ENCODE measurements at regions not wholly inside any gene's neighbourhood (a gene's known extent, or its start where the extent isn't known, plus 50 kb on each side); places are given as distances from the start of the nearest gene placed in this dataset.
"Not testable (repeated sequence)": the region's sequence is repeated elsewhere in the genome, so short reads cannot be mapped to it uniquely, and the experiment has no call there.

- no peak overlapping the region for H2AFZ ChIP-seq (ENCODE audit: low read depth, low read length)
- no peaks in the 10 kb centered on the region for H3K27me3 ChIP-seq (ENCODE audit: insufficient read depth, low read length)
- H3K36me3 ChIP-seq (ENCODE audit: insufficient read depth, low read length) = no peaks in the 10 kb centered on the region
- no peak overlapping the region for H3K4me3 ChIP-seq (ENCODE audit: low read length)
- no peaks in the 10 kb centered on the region for H3K9me3 ChIP-seq (ENCODE audit: low read length)
- no peaks in the 10 kb centered on the region for H3K4me1 ChIP-seq (ENCODE audit: insufficient read depth, low read length)
Measured at GRCh38 chr1:168470901-168471431, 72.8 kb downstream of the XCL2 start.

- H3K36me3 ChIP-seq (ENCODE audit: insufficient read depth, low read length) = no peaks in the 10 kb centered on the region
- no peak overlapping the region for H3K4me3 ChIP-seq (ENCODE audit: low read length)
- no peaks in the 10 kb centered on the region for H3K9me3 ChIP-seq (ENCODE audit: low read length)
- no peaks in the 10 kb centered on the region for H3K27me3 ChIP-seq (ENCODE audit: insufficient read depth, low read length)
- H3K4me1 ChIP-seq (ENCODE audit: insufficient read depth, low read length) = no peaks in the 10 kb centered on the region
- H2AFZ ChIP-seq (ENCODE audit: low read depth, low read length) = no peak overlapping the region
Measured at GRCh38 chr1:168469690-168470089, 74.1 kb downstream of the XCL2 start.

GRCh38 chr1:168468822-168469221 is 75.0 kb downstream of the XCL2 start:
- Histone ChIP-seq H3K27me3 (ENCODE audit: insufficient read depth, low read length) (no peaks in the 10 kb centered on the region), H3K4me3 (ENCODE audit: low read length) (no peak overlapping the region), H3K36me3 (ENCODE audit: insufficient read depth, low read length) (no peaks in the 10 kb centered on the region), H3K4me1 (ENCODE audit: insufficient read depth, low read length) (no peaks in the 10 kb centered on the region), H2AFZ (ENCODE audit: low read depth, low read length) (no peak overlapping the region), H3K9me3 (ENCODE audit: low read length) (no peaks in the 10 kb centered on the region)

- Histone ChIP-seq H3K4me3 (ENCODE audit: low read length) (no peak overlapping the region), H3K36me3 (ENCODE audit: insufficient read depth, low read length) (no peaks in the 10 kb centered on the region), H2AFZ (ENCODE audit: low read depth, low read length) (no peak overlapping the region), H3K4me1 (ENCODE audit: insufficient read depth, low read length) (no peaks in the 10 kb centered on the region), H3K27me3 (ENCODE audit: insufficient read depth, low read length) (no peaks in the 10 kb centered on the region), H3K9me3 (ENCODE audit: low read length) (no peaks in the 10 kb centered on the region)
Measured at GRCh38 chr1:168468042-168468809, 75.6 kb downstream of the XCL2 start.

- Histone ChIP-seq H3K4me3 (ENCODE audit: low read length) (no peak overlapping the region), H3K36me3 (ENCODE audit: insufficient read depth, low read length) (no peaks in the 10 kb centered on the region), H3K4me1 (ENCODE audit: insufficient read depth, low read length) (no peaks in the 10 kb centered on the region), H3K9me3 (ENCODE audit: low read length) (no peaks in the 10 kb centered on the region), H2AFZ (ENCODE audit: low read depth, low read length) (no peak overlapping the region), H3K27me3 (ENCODE audit: insufficient read depth, low read length) (no peaks in the 10 kb centered on the region)
Measured at GRCh38 chr1:168467452-168467851, 76.3 kb downstream of the XCL2 start.

- Histone ChIP-seq H2AFZ (ENCODE audit: low read depth, low read length) (no peak overlapping the region), H3K9me3 (ENCODE audit: low read length) (no peaks in the 10 kb centered on the region), H3K4me3 (ENCODE audit: low read length) (no peak overlapping the region), H3K27me3 (ENCODE audit: insufficient read depth, low read length) (no peaks in the 10 kb centered on the region), H3K4me1 (ENCODE audit: insufficient read depth, low read length) (no peaks in the 10 kb centered on the region), H3K36me3 (ENCODE audit: insufficient read depth, low read length) (no peaks in the 10 kb centered on the region)
Measured at GRCh38 chr1:168466714-168467131, 77.1 kb downstream of the XCL2 start.

GRCh38 chr1:168466092-168466713 is 77.6 kb downstream of the XCL2 start:
- Histone ChIP-seq H3K36me3 (ENCODE audit: insufficient read depth, low read length) (no peaks in the 10 kb centered on the region), H3K27me3 (ENCODE audit: insufficient read depth, low read length) (no peaks in the 10 kb centered on the region), H2AFZ (ENCODE audit: low read depth, low read length) (no peak overlapping the region), H3K4me1 (ENCODE audit: insufficient read depth, low read length) (no peaks in the 10 kb centered on the region), H3K4me3 (ENCODE audit: low read length) (no peak overlapping the region), H3K9me3 (ENCODE audit: low read length) (no peaks in the 10 kb centered on the region)

- H3K9me3 ChIP-seq (ENCODE audit: low read length); H2AFZ ChIP-seq (ENCODE audit: low read depth, low read length); H3K27me3 ChIP-seq (ENCODE audit: insufficient read depth, low read length); H3K4me3 ChIP-seq (ENCODE audit: low read length); H3K4me1 ChIP-seq (ENCODE audit: insufficient read depth, low read length); H3K36me3 ChIP-seq (ENCODE audit: insufficient read depth, low read length): not testable (repeated sequence)
Measured at GRCh38 chr1:168461108-168461507, 82.7 kb downstream of the XCL2 start.

- not testable (repeated sequence) for H3K4me1 ChIP-seq (ENCODE audit: insufficient read depth, low read length); H2AFZ ChIP-seq (ENCODE audit: low read depth, low read length); H3K9me3 ChIP-seq (ENCODE audit: low read length); H3K4me3 ChIP-seq (ENCODE audit: low read length); H3K36me3 ChIP-seq (ENCODE audit: insufficient read depth, low read length); H3K27me3 ChIP-seq (ENCODE audit: insufficient read depth, low read length)
Measured at GRCh38 chr1:168457296-168457695, 86.5 kb downstream of the XCL2 start.

- H3K4me1 ChIP-seq (ENCODE audit: insufficient read depth, low read length) = no peaks in the 10 kb centered on the region
- no peaks in the 10 kb centered on the region for H3K36me3 ChIP-seq (ENCODE audit: insufficient read depth, low read length)
- no peaks in the 10 kb centered on the region for H3K9me3 ChIP-seq (ENCODE audit: low read length)
- H3K27me3 ChIP-seq (ENCODE audit: insufficient read depth, low read length) = no peaks in the 10 kb centered on the region
- no peak overlapping the region for H3K4me3 ChIP-seq (ENCODE audit: low read length)
- H2AFZ ChIP-seq (ENCODE audit: low read depth, low read length) = no peak overlapping the region
Measured at GRCh38 chr1:168455764-168456163, 88.0 kb downstream of the XCL2 start.

- Histone ChIP-seq H3K27me3 (ENCODE audit: insufficient read depth, low read length) (no peaks in the 10 kb centered on the region), H3K36me3 (ENCODE audit: insufficient read depth, low read length) (no peaks in the 10 kb centered on the region), H3K9me3 (ENCODE audit: low read length) (no peaks in the 10 kb centered on the region), H3K4me1 (ENCODE audit: insufficient read depth, low read length) (no peaks in the 10 kb centered on the region), H3K4me3 (ENCODE audit: low read length) (no peak overlapping the region), H2AFZ (ENCODE audit: low read depth, low read length) (no peak overlapping the region)
Measured at GRCh38 chr1:168454211-168454815, 89.5 kb downstream of the XCL2 start.

- Histone ChIP-seq H3K9me3 (ENCODE audit: low read length) (no peaks in the 10 kb centered on the region), H3K36me3 (ENCODE audit: insufficient read depth, low read length) (no peaks in the 10 kb centered on the region), H2AFZ (ENCODE audit: low read depth, low read length) (no peak overlapping the region), H3K27me3 (ENCODE audit: insufficient read depth, low read length) (no peaks in the 10 kb centered on the region), H3K4me3 (ENCODE audit: low read length) (no peak overlapping the region), H3K4me1 (ENCODE audit: insufficient read depth, low read length) (no peaks in the 10 kb centered on the region)
Measured at GRCh38 chr1:168453056-168453455, 90.7 kb downstream of the XCL2 start.

- Histone ChIP-seq H3K27me3 (ENCODE audit: insufficient read depth, low read length) (no peaks in the 10 kb centered on the region), H3K9me3 (ENCODE audit: low read length) (no peaks in the 10 kb centered on the region), H3K36me3 (ENCODE audit: insufficient read depth, low read length) (no peaks in the 10 kb centered on the region)
Measured at GRCh38 chr1:168452329-168452728, 91.5 kb downstream of the XCL2 start.

More at GRCh38 chr1:168452329-168452728, 91.5 kb downstream of the XCL2 start:
- no peak overlapping the region for H3K4me3 ChIP-seq (ENCODE audit: low read length)
- H2AFZ ChIP-seq (ENCODE audit: low read depth, low read length) = no peak overlapping the region
- no peaks in the 10 kb centered on the region for H3K4me1 ChIP-seq (ENCODE audit: insufficient read depth, low read length)

All from neuron (in vitro differentiated cells).